Stimulated activated CD4-positive, alpha-beta T cell treated with anti-CD3 and anti-CD28 coated beads, Interleukin-12 subunit alpha, Interleukin-12 subunit beta, amount 100 ng/mL, for 4 hours (primary cell): ENCODE measurements at regions not wholly inside any gene's neighbourhood (a gene's known extent, or its start where the extent isn't known, plus 50 kb on each side); places are given as distances from the start of the nearest gene placed in this dataset.
"Not testable (repeated sequence)": the region's sequence is repeated elsewhere in the genome, so short reads cannot be mapped to it uniquely, and the experiment has no call there.

Experiments used
- DNase-seq: peaks from one replicate; pipeline ENCODE4 v3.0.0-alpha.2; 2020

GRCh38 chr16:29273298-29274054, 133.0 kb downstream of the NPIPB11 start:
- not testable (repeated sequence) for DNase-seq

GRCh38 chr16:29271721-29272675, 134.5 kb downstream of the NPIPB11 start:
- not testable (repeated sequence) for DNase-seq

- not testable (repeated sequence) for DNase-seq
Observed at GRCh38 chr16:29270923-29271322, 135.6 kb downstream of the NPIPB11 start.

DNA sequence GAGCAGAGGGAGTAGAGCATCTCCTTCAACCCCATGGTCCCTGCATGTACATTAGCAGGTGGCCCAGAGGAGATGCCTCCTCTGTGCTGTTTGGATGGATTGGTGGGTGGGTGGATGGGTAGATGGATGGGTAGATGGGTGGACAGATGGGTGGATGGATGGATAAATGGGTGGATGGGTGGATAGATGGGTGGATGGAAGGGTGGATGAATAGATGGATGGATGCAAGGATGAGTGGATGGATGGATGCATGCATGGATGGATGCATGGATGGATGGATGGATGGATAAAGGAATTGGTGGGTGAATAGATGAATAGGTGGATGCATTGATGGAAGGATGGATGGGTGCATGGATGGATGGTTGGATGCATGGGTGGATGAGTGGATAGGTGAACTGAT, 136.5 kb downstream of the NPIPB11 start:
- DNase-seq = not testable (repeated sequence)

GRCh38 chr16:29269192-29269811, 137.2 kb downstream of the NPIPB11 start:
- not testable (repeated sequence) for DNase-seq

- not testable (repeated sequence) for DNase-seq
Observed at GRCh38 chr16:29268785-29269191, 137.7 kb downstream of the NPIPB11 start.

DNA sequence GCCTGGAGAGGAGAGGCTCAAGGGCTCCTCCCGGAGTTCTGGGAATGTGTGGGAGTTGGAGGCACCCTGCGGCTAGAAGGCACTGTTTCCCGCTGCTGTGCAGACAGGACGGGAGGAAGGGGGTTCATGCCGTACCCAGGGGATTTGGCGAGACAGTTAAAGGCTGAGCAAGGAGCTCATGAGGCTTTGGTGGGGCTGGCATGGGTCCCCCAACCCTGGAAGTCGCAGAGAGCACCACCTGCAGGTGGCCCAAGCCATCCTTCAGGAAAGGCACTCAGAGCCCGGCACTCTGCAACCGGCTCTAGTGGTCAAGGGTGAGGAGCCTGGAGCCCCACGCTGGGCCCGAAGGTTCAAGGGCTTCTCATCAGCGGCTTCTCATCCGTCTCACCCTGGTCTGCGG, 138.2 kb downstream of the NPIPB11 start:
- not testable (repeated sequence) for DNase-seq

GRCh38 chr16:29267891-29268290, 138.6 kb downstream of the NPIPB11 start:
- DNase-seq = not testable (repeated sequence)

GRCh38 chr16:29267055-29267619, 139.4 kb downstream of the NPIPB11 start:
- DNase-seq = not testable (repeated sequence)

DNA sequence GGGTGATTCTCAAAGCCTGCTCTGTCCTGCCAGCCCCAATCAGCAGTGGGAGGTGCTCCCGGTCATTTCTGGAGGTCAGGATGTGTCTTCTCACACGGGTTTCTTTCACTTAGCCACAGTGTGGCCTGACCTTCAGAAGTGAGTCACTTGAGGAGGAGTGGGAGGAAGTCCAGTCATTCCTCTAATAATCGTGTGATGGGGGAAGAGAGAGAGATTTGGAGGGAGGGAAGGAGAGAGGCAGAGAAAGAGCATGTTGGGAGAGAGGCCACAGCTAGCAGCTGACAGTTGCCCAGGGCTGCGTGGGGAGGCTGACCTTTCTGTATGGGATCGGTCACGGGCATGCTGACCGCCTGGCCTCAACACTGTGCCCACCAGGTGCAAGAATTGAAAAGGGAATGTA, 139.9 kb downstream of the NPIPB11 start:
- not testable (repeated sequence) for DNase-seq

- not testable (repeated sequence) for DNase-seq
Observed at GRCh38 chr16:29265255-29265853, 141.2 kb downstream of the NPIPB11 start.

GRCh38 chr16:29264080-29264837, 142.3 kb downstream of the NPIPB11 start:
- not testable (repeated sequence) for DNase-seq

DNA sequence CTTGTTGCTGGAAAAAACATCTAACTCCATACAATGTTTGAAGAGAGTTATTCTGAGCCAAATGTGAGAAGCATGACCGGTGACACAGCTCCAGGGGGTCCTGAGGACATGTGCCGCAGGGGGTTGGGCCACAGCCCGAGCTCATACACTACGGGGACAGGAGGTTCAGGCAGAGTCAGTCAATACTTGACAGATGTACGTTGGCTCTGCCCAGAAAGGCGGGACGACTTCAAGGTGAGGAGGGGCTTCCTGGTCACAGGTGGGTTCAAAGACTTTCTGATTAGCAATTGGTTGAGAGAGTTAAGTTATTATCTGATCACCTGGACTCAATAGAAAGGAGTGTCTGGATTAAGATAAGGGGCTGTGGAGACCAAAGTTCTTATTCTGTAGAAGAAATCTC, 143.8 kb downstream of the NPIPB11 start:
- DNase-seq = not testable (repeated sequence)

DNA sequence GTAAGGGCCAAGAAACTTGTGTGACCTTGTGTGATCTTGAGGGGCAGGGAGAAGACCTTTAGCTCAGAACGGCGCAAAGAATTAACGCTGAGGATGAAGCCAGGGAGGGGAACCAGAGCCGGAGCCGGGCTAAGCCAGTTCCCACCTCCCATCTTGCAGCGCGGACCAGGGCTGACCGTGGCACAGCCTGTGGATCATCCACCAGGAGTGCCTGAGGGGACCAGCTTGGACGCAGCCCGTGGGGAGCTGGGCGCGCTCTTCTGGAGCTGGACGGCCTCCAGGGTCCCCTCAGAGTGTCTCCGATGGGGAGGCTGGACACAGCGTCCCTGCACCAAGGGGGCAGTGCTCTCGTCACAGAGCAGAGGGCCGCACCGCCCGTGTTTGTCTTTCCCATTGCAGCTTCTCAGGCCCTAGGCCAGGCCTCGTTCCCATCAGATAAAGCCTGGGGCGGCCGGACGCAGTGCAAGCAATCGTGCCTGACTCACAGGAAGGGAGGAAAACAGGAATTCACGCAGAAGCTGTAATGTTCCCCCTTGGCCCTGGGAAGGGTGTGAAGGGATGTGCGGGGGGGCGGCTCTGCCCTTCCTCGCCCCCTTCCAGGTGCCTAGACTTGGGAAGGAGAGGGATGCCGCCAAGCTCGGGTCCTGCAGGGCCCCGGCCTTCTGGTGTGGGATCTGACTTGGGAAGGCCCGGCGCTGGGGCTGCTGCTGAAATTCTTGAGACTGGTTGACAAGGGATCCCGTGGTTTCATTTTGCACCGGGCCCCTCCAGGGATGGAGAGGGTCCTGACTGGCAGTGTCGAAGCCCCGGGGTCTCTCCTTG, 144.9 kb downstream of the NPIPB11 start:
- DNase-seq = not testable (repeated sequence)

GRCh38 chr16:29260683-29261426, 145.7 kb downstream of the NPIPB11 start:
- DNase-seq = not testable (repeated sequence)

DNA sequence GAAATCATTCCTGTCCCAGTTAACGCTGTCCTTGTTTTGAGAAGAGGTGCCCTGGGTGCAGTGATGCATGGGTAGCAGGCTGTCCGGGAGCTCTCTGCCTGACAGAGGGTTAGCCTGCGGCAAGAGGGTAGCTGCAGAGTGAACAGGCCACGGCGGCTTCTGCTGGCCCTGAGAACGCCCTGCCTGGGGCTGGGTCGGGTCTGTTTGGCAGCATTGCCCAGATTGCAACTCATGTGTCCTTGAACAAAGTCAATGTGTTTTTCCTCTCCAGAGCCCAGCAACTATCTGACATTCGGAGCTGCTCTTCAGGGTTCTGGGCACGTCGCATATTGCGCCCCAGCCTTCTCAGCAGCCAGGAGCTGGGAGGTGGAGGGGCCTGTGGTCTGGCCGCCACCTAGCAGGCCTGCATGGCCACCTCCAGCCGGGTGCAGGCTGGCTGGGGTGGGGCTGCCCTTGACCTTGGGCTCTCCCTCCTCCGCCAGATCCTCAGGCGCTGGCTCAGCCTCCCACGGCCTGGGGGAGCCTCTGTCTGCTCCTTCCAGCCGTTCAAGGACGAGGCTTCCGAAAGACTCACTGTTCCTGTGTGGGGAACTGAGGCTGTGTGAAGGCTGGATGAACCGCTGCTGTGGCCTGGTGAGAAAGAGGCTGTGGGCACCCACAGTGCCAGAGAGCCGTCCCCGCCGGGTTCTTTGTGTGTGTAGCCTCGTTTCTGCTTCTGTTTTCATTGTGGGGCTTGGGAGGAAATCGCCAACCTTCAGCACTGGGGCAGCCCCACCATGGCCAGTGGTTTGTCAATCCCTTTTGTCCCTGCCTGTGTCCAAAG, 146.7 kb downstream of the NPIPB11 start:
- not testable (repeated sequence) for DNase-seq

DNA sequence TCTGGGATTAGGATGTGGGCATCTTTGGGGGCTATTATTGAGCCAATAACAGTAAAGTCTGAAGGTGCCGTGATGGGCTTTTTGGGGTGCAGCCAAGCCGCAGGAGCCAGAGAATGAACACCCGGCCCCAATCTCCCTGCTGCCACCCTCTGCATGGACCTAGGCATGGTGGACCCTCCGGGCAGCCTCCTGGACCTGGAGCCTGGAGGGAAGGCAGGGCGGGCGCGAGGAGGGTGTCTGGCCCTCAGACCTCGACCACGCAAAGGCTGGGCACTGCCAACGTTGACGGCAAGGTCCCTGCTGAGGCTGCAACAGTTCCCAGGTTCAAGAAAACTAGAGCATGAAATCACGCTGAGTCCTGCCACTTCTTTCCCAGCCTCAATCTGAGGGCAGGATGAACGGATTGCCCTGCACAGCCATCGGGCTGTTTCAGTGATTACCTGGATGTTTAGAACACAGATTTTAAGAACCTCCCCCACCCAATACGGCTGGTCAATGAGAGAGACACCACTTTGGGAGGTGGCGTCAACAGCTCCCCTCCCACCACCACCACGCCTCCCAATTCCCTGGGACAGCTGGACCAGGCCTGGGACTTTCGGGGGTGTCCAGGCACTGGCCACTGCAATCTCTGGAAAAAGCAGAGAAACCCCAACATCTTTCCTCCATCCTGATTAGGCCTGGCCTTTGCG, 147.4 kb downstream of the NPIPB11 start:
- not testable (repeated sequence) for DNase-seq
